Glutamatergic neuron (in vitro differentiated cells): ENCODE measurements at regions not wholly inside any gene's neighbourhood (a gene's known extent, or its start where the extent isn't known, plus 50 kb on each side); places are given as distances from the start of the nearest gene placed in this dataset.
"Not testable (repeated sequence)": the region's sequence is repeated elsewhere in the genome, so short reads cannot be mapped to it uniquely, and the experiment has no call there.

Experiments
- DNase-seq: peaks from one replicate; pipeline ENCODE4 v3.0.0; 2022
- H3K27ac Mint-ChIP-seq: one replicate; pipeline ENCODE4 v1.8.0; 2020; ENCODE audit warnings: mild to moderate bottlenecking, mixed read lengths, inconsistent platforms; ENCODE audit not compliant: unreplicated experiment
- H3K27me3 Mint-ChIP-seq: one replicate; pipeline ENCODE4 v1.8.0; 2020; ENCODE audit warnings: mild to moderate bottlenecking, moderate library complexity, mixed read lengths, inconsistent platforms; ENCODE audit not compliant: unreplicated experiment
- H3K36me3 Mint-ChIP-seq: one replicate; pipeline ENCODE4 v1.8.0; 2020; ENCODE audit warnings: mild to moderate bottlenecking, mixed read lengths, inconsistent platforms; ENCODE audit not compliant: unreplicated experiment
- H3K4me1 Mint-ChIP-seq: one replicate; pipeline ENCODE4 v1.8.0; 2020; ENCODE audit warnings: mild to moderate bottlenecking, low read depth, mixed read lengths, inconsistent platforms; ENCODE audit not compliant: unreplicated experiment
- H3K4me3 Mint-ChIP-seq: one replicate; pipeline ENCODE4 v1.8.0; 2020; ENCODE audit warnings: mild to moderate bottlenecking, mixed read lengths, inconsistent platforms; ENCODE audit not compliant: unreplicated experiment
- H3K9me3 Mint-ChIP-seq: one replicate; pipeline ENCODE4 v1.8.0; 2020; ENCODE audit warnings: mild to moderate bottlenecking, moderate library complexity, mixed read lengths, inconsistent platforms; ENCODE audit not compliant: unreplicated experiment
- CTCF ChIP-seq: fragments of 200-600 bp; sonication (generic); IDR thresholded peaks from one replicate; pipeline ENCODE4 v1.5.0; 2021; ENCODE audit not compliant: partially characterized antibody, unreplicated experiment

DNA sequence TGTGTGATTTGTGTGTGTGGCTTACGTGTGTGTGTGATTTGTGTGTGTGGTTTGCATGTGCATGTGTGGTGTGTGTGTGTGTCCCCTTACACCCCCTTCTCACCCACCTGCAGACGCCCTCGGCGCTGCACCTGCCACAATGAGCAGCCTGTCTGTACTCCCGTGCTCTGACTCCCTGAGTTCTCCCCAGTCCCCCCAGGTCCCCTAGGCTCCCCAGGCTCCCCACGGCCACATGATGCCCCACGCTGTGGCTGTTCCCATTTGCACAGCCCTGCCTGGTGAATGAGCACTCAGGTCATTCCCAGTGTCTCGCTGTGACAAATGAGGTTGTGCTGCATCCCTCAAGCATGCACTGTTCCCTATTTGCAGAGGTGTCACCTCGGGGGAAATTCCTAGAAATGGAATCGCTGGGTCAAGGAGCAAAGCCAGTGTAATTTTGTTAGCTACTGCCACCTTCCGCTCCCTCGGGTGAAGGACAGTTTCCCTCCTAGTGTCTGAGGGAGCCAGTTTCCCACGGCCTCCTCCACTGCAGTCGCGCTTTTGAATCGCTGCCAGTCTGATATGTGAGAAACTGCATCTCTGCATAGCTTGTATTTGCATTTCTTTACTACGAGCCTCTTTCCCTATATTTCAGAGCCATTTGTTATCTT, 180.4 kb upstream of the FOXD4L5 start:
- Mint-ChIP-seq H3K27me3 (peaks cover 14% of the 10 kb centered on the region), H3K9me3 (peaks cover 32% of the 10 kb centered on the region), H3K36me3 (peaks cover 20% of the 10 kb centered on the region)
- H3K27ac Mint-ChIP-seq, DNase-seq, H3K4me1 Mint-ChIP-seq, H3K4me3 Mint-ChIP-seq: not testable (repeated sequence)

GRCh38 chr9:65462476-65462875, 177.5 kb upstream of the FOXD4L5 start:
- not testable (repeated sequence) for DNase-seq
- Mint-ChIP-seq H3K36me3 (peaks cover 20% of the 10 kb centered on the region), H3K9me3 (peaks cover 26% of the 10 kb centered on the region)

DNA sequence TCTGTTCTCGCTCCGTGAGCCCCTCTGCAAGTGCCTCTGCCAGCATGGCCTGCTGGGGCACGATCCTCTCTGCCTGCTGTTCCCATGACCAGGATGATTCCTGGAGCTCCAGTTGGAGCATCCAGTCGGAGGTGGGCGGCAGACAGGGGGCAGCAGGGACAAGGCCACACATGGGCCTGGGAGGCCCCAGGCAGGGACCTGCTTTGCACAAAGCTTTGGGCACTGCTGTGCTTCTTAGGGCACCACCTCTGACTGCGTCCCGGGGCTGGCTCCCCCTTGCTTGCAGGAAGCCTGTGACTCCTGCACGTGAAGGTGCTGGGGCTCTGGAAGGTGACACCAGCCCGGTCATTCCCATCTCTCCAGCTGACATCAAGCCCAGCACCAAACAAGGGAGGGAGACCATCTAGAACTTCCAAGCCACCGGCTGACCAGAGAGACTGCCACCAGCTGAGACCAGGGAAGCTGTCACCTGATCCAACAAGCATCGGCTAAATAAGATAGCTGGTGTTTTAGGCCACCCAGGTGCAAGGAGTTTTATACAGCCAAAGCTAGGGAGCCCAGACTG, 174.8 kb upstream of the FOXD4L5 start:
- H3K27me3 Mint-ChIP-seq = peaks cover 21% of the 10 kb centered on the region
- H3K4me1 Mint-ChIP-seq = no peaks in the 10 kb centered on the region
- TF ChIP-seq CTCF = no peak
- peaks cover 23% of the 10 kb centered on the region for H3K36me3 Mint-ChIP-seq
- no peak overlapping the region for H3K4me3 Mint-ChIP-seq
- H3K9me3 Mint-ChIP-seq = peaks cover 32% of the 10 kb centered on the region
- no peak for DNase-seq
- H3K27ac Mint-ChIP-seq = no peak overlapping the region

More at GRCh38 chr9:65462476-65462875, 177.5 kb upstream of the FOXD4L5 start:
- not testable (repeated sequence) for H3K27ac Mint-ChIP-seq, H3K4me1 Mint-ChIP-seq, H3K4me3 Mint-ChIP-seq
- peaks cover 14% of the 10 kb centered on the region for H3K27me3 Mint-ChIP-seq

GRCh38 chr9:65458992-65459391, 174.0 kb upstream of the FOXD4L5 start:
- no peak overlapping the region for H3K4me3 Mint-ChIP-seq
- H3K36me3 Mint-ChIP-seq = peaks cover 16% of the 10 kb centered on the region
- peaks cover 25% of the 10 kb centered on the region for H3K9me3 Mint-ChIP-seq
- TF ChIP-seq CTCF = no peak
- peaks cover 20% of the 10 kb centered on the region for H3K27me3 Mint-ChIP-seq
- H3K4me1 Mint-ChIP-seq = no peaks in the 10 kb centered on the region
- DNase-seq = no peak
- no peak overlapping the region for H3K27ac Mint-ChIP-seq

DNA sequence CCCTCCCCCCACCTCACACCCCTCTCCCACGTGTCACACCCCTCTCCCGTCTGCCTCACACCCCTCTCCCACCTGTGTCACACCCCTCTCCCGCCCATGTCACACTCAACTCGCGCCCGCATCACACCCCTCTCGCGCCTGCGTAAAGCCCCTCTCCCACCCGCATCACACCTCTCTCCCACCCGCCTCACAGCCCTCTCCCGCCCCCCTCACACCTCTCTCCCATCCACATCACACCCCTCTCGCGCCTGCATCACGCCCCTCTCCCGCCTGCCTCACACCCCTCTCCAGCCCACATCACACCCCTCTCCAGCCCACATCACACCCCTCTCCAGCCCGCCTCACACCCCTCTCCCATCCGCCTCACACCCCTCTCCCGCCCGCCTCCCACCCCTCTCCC, 173.5 kb upstream of the FOXD4L5 start:
- no peak for DNase-seq
- Mint-ChIP-seq H3K27ac (no peak overlapping the region), H3K4me3 (no peak overlapping the region), H3K4me1 (no peaks in the 10 kb centered on the region), H3K9me3 (peaks cover 23% of the 10 kb centered on the region), H3K36me3 (peaks cover 10% of the 10 kb centered on the region), H3K27me3 (peaks cover 18% of the 10 kb centered on the region)
- no peak for TF ChIP-seq CTCF

- not testable (repeated sequence) for DNase-seq, H3K4me3 Mint-ChIP-seq, H3K36me3 Mint-ChIP-seq, H3K27ac Mint-ChIP-seq, H3K4me1 Mint-ChIP-seq
- peaks cover 23% of the 10 kb centered on the region for H3K9me3 Mint-ChIP-seq
- H3K27me3 Mint-ChIP-seq = peaks cover 22% of the 10 kb centered on the region
These were observed 172.0 kb upstream of the FOXD4L5 start for GRCh38 chr9:65456991-65457390.

DNA sequence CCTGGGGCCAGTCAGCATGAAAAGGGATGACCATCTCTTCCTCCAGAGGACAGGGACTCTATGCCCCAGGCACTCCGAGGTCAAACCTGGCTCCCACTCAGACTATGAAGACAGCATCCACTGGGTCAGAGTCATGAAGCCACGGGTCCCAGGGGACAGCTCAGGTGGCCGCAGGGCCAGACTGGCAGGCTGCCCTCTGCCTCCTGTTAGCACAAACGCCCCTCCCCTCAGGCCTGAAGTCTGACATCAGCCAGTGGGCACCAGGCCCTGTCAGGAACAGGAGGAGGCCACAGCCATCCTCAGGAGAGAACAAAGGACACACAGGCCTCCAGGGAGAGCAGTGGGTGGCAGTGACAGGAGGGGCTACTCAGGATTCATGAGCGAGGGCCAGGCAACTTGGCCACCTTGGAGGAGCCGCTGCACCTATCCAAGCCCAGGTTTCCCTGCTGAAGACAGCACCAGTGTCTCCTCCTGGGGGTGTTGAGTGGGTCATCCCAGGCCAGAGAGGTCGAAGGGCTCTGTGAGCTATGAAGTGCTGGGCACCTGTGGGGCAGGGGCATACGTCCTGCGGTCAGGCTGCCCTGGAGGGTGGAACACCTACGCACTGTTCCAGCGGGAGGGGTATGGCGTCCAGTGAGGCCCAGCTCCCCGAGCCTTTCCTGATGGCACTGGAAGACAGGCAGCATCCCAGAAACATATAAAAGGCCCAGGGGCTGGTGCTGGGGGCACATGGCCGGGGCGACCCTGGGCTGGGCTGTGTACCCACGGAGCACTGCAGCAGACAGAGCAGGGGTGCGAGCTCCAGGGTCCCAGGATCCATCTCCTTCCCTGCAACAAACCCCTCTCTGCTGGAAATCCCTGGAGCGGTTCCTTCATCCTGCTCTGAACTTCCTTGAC, 171.0 kb upstream of the FOXD4L5 start:
- H3K4me1 Mint-ChIP-seq, H3K27ac Mint-ChIP-seq, H3K4me3 Mint-ChIP-seq, DNase-seq, H3K36me3 Mint-ChIP-seq: not testable (repeated sequence)
- Mint-ChIP-seq H3K27me3 (peaks cover 26% of the 10 kb centered on the region), H3K9me3 (peaks cover 27% of the 10 kb centered on the region)

GRCh38 chr9:65455136-65455535, 170.1 kb upstream of the FOXD4L5 start:
- not testable (repeated sequence) for H3K27ac Mint-ChIP-seq, DNase-seq, H3K4me1 Mint-ChIP-seq, H3K36me3 Mint-ChIP-seq, H3K4me3 Mint-ChIP-seq
- H3K27me3 Mint-ChIP-seq = peaks cover 26% of the 10 kb centered on the region
- H3K9me3 Mint-ChIP-seq = peaks cover 25% of the 10 kb centered on the region

DNA sequence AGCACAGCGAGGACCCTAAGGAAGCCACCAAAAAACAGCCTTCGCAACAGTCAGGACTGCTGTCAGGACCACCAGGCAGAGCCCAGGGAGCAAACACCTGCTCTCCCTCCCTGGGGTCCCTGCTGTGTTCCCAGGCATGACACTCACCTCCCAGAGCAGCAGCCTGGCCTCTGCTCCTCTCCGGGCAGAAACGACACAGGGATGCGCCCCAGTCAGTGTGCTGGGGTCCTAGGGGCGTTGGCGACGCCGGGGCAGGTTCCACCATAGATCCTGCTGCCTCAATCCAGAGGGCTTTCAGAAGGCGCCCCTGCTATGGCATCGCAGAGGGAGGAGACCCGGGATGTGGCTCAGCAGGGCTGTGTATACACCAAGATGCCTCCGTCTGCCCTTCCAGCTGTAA, 169.7 kb upstream of the FOXD4L5 start:
- DNase-seq, H3K4me1 Mint-ChIP-seq, H3K36me3 Mint-ChIP-seq, H3K27ac Mint-ChIP-seq, H3K4me3 Mint-ChIP-seq: not testable (repeated sequence)
- H3K27me3 Mint-ChIP-seq = peaks cover 26% of the 10 kb centered on the region
- H3K9me3 Mint-ChIP-seq = peaks cover 25% of the 10 kb centered on the region
